Skeletal muscle tissue (tissue), 3 donors: ENCODE measurements at regions not wholly inside any gene's neighbourhood (a gene's known extent, or its start where the extent isn't known, plus 50 kb on each side); places are given as distances from the start of the nearest gene placed in this dataset.

Experiments
- H3K27ac ChIP-seq: one replicate; pipeline ENCODE4 v1.7.0; 2013; ENCODE audit warnings: mild to moderate bottlenecking, low read depth, low read length, inconsistent platforms
- H3K27me3 ChIP-seq, 3 donors: one replicate each; pipeline ENCODE4 v1.7.0; 2013; ENCODE audit warnings: low read length in 3 of 3; ENCODE audit not compliant: control insufficient read depth in 3 of 3, insufficient read depth in 3 of 3
- H3K36me3 ChIP-seq, 3 donors: one replicate each; pipeline ENCODE4 v1.7.0; 2013; ENCODE audit warnings: low read length in 3 of 3; ENCODE audit not compliant: control insufficient read depth in 3 of 3, insufficient read depth in 3 of 3
- H3K4me1 ChIP-seq, 3 donors: one replicate each; pipeline ENCODE4 v1.7.0; 2013; ENCODE audit warnings: low read length in 3 of 3, mild to moderate bottlenecking in 3 of 3; ENCODE audit not compliant: control insufficient read depth in 3 of 3, insufficient read depth in 3 of 3
- H3K4me3 ChIP-seq, 3 donors: one replicate each; pipeline ENCODE4 v1.7.0; 2013; ENCODE audit warnings: low read length in 3 of 3
- H3K9ac ChIP-seq, 3 donors: one replicate each; pipeline ENCODE4 v1.7.0; 2013; ENCODE audit warnings: low read length in 3 of 3, mild to moderate bottlenecking in 3 of 3, moderate library complexity in 2 of 3, low read depth in 1 of 3
- H3K9me3 ChIP-seq, 3 donors: one replicate each; pipeline ENCODE4 v1.7.0; 2013; ENCODE audit warnings: low read length in 3 of 3; ENCODE audit not compliant: control insufficient read depth in 3 of 3
- donor health status: Osteomylitis.

DNA sequence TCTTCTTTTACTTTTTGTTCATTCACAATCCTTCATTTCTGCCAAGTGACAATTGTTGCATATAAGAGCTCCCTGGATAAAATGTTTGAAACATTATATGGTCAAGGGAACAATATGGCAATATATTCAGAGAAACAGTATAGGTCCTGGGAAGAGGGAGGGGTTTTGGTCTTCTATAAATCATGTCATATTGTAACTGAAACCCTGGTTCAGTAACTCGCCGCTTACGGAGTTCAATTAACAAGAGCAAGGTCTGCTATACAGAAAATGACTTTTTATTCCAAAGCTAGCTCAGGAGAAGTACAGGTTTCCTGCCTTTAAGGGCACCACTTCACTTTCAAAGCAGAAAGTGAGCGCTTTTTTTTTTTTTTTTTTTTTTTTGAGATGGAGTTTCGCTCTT is 522.1 kb upstream of the TGFBR2 start:
- Histone ChIP-seq H3K9ac (no peak overlapping the region), H3K4me1 (peaks cover 0 to 3% (median 0%) of the 10 kb centered on the region in 3 donors), H3K9me3 (no peaks in the 10 kb centered on the region), H3K4me3 (no peak overlapping the region), H3K36me3 (no peaks in the 10 kb centered on the region), H3K27me3 (no peaks in the 10 kb centered on the region), H3K27ac (no peak overlapping the region)

DNA sequence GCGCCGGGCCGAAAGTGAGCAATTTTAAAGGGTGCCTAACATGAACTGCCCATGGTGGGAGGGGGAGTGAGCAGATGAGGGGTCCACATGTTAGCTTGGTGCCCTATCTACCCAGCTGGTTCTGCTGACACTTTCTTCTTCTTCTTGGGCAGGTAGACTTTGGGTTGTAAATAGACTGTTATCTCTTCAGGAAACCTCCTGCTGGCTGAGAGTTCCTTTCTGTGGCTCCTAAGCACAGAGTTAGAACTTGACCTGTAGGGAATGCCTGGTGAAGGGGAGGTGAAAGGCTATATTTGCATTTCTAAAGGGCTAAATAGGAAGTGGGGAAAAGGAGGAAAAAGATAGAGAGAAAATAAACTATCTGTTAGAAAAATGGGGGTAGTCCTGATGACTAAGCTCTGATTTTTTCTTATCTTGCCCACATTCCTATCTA is 521.4 kb upstream of the TGFBR2 start:
- Histone ChIP-seq H3K9me3 (no peaks in the 10 kb centered on the region), H3K4me1 (peaks cover 0 to 3% (median 0%) of the 10 kb centered on the region in 3 donors), H3K36me3 (no peaks in the 10 kb centered on the region), H3K27me3 (no peaks in the 10 kb centered on the region), H3K4me3 (no peak overlapping the region), H3K9ac (no peak overlapping the region), H3K27ac (no peak overlapping the region)

DNA sequence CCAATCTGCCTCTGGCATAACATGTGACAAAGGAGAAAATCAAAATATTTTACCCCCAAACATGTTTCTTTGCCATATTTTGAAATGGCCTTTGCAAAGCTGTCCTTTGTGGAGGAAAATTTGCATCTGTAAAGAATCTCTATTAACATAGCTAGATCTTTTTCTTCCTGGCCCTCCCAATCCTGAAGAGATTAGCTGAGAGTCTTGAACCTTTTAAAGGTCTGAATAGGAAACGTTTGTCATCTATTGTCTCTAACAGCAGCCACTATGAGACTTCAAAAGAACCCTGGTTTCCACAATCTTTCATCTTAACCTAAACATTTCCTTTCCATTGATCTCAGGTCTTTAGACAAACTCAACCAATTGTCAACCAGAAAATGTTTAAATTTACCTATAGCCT is 520.9 kb upstream of the TGFBR2 start:
- Histone ChIP-seq H3K9ac (no peak overlapping the region), H3K4me1 (peaks cover 0 to 3% (median 0%) of the 10 kb centered on the region in 3 donors), H3K27ac (no peak overlapping the region), H3K9me3 (no peaks in the 10 kb centered on the region), H3K36me3 (no peaks in the 10 kb centered on the region), H3K4me3 (no peak overlapping the region), H3K27me3 (no peaks in the 10 kb centered on the region)

DNA sequence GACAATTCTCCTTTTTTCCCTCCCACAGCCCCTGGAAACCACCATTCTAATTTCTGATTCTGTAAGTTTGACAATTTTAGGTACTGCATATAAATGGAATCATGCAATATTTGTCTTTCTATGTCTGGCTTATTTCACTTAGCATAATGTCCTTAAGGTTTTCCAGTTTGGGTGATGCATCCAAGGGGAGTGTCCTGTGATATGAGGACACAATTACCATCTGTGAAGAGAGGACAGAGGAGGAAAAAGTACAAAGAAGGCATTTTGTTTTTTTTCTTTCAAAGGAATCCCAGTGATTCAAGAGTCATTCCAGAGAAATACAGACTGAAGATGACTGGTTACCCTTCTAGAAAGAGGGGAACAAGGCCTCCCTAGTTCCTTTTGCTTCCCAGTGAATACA is 514.7 kb upstream of the TGFBR2 start:
- Histone ChIP-seq H3K36me3 (no peaks in the 10 kb centered on the region), H3K4me1 (no peaks in the 10 kb centered on the region), H3K27ac (no peak overlapping the region), H3K9me3 (peaks cover 0 to 2% (median 0%) of the 10 kb centered on the region in 3 donors), H3K27me3 (no peaks in the 10 kb centered on the region), H3K4me3 (no peak overlapping the region), H3K9ac (no peak overlapping the region)

DNA sequence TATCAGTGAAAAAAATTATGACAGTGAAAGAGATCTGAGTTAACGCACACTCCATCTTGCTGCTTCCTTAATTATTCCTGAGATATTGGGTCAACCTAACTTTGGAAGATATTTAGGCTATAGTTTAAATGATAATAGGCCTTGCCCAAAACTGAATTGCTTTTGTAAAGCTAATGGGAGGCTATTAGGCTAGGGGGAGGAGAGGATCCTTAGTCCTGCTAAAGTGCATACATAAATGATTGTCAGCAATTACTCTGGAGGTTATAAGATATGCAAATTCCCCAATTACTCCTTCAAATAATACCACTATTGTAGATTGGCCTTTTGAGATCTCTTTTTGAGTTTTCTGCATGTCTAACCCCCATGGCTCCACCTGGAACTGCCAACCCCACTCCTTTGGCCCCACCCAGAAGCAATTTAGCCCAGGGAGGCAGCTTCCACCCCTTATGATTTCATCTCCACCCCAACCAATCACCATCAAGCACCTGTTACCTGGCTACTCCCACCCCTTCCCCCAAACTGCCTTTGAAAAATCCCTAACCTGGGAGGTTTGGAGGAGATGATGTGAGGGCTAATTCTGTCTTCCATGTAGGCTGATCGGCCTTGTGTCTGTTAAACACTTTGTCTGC is 509.3 kb upstream of the TGFBR2 start:
- Histone ChIP-seq H3K9ac (no peak overlapping the region), H3K4me1 (no peaks in the 10 kb centered on the region), H3K27ac (no peak overlapping the region), H3K27me3 (no peaks in the 10 kb centered on the region), H3K9me3 (peaks cover 0 to 2% (median 0%) of the 10 kb centered on the region in 3 donors), H3K36me3 (no peaks in the 10 kb centered on the region), H3K4me3 (no peak overlapping the region)

DNA sequence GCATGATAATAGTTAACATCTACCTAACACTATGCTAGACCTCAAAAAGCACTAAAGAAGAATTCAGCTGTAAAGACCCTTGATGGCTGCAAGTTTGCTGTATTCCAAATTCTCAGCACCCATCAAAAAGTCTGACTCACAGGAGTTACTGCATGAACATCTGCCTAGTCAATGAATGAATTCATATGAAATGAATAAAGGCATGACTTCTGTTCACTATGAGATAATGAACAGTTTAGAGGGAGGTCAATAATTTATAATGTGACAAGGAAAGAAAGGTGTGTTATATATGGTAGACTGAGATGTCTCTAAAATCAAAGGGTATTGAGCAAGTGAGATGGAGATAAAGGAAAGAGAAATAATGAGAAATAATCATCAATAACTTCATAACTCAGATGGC is 508.2 kb upstream of the TGFBR2 start:
- no peak overlapping the region for H3K27ac ChIP-seq
- no peaks in the 10 kb centered on the region for H3K36me3 ChIP-seq
- no peak overlapping the region for H3K9ac ChIP-seq
- H3K4me1 ChIP-seq = no peaks in the 10 kb centered on the region
- H3K27me3 ChIP-seq = no peaks in the 10 kb centered on the region
- no peak overlapping the region for H3K4me3 ChIP-seq
- H3K9me3 ChIP-seq = peaks cover 0 to 2% (median 0%) of the 10 kb centered on the region in 3 donors

DNA sequence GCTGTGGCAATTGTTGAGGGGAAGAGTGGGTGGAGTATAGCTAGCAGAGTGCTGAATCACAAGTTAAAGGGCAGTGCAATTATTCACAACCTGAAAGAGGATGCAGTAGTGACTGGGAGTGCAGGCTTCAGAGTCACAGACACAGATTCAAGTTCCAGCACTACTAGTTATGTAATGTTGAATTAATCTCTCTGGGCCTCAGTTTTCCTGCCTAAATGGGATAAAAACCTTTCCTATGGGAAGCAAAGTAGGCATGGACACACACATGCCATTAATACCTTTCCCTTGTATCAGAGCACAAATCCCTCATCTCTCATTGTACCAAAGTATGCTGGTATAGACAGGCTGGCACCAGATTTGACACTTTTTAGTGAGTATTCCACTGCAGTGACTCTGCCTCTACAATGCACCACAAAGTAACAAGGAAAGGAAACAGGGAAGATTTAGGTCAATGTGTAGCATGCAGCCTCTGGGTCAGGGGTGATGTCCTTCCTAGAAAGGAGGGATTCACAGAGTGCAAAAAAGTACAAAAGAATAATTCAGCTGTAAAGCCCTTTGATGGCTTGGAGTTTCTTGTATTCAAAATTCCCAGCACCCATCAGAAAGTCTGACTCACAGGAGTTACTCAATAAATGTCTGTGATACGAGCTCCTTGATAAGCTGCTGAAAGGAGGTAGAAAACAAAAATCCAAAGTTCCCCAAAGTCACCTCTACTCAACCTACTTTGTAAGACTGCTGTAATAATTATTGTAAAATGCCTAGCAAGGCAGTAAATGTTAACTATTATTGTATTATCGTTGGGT is 507.5 kb upstream of the TGFBR2 start:
- no peak overlapping the region for H3K4me3 ChIP-seq
- H3K4me1 ChIP-seq = no peaks in the 10 kb centered on the region
- H3K9me3 ChIP-seq = peaks cover 0 to 2% (median 0%) of the 10 kb centered on the region in 3 donors
- H3K9ac ChIP-seq = no peak overlapping the region
- H3K27ac ChIP-seq = no peak overlapping the region
- H3K27me3 ChIP-seq = no peaks in the 10 kb centered on the region
- no peaks in the 10 kb centered on the region for H3K36me3 ChIP-seq

DNA sequence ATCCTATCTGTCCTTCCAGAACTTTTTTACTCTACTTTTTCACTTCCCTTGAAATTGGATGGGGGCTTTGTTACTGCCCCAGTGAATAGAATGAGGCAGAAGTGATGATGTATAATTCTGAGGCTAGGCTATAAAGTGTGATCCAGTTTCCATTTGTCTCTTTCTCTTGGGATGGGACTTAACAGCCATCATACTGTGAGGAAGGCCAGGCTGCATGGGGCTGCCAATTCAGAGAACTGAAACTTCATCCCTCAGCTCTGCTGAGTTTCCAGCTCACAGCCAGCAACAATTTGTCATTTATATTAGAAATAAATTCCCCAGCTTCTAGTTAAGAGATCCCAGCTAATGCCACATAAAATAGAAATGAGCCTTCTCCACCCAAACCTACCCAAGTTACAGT is 504.0 kb upstream of the TGFBR2 start:
- Histone ChIP-seq H3K4me1 (no peaks in the 10 kb centered on the region), H3K27ac (no peak overlapping the region), H3K9me3 (no peaks in the 10 kb centered on the region), H3K27me3 (no peaks in the 10 kb centered on the region), H3K4me3 (no peak overlapping the region), H3K36me3 (no peaks in the 10 kb centered on the region), H3K9ac (no peak overlapping the region)

DNA sequence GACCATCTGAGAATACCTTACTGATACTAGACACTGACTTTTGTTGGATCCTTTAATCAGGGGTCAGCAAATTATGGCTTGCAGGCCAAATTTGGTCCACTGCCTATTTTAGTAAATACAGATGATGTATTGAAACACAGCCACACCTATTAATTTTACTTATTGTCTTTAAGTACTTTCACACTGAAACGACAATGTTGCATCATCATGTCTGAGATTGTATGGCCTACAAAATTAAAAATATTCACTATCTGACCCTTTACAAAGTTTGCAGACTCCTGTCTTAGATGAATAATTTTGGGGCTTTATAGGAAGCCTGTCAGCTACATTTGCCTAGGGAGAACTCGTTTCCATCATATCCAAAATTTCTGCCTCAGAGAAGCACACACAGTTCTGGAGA is 503.2 kb upstream of the TGFBR2 start:
- Histone ChIP-seq H3K36me3 (no peaks in the 10 kb centered on the region), H3K9me3 (no peaks in the 10 kb centered on the region), H3K27ac (no peak overlapping the region), H3K27me3 (no peaks in the 10 kb centered on the region), H3K9ac (no peak overlapping the region), H3K4me1 (no peaks in the 10 kb centered on the region), H3K4me3 (no peak overlapping the region)

DNA sequence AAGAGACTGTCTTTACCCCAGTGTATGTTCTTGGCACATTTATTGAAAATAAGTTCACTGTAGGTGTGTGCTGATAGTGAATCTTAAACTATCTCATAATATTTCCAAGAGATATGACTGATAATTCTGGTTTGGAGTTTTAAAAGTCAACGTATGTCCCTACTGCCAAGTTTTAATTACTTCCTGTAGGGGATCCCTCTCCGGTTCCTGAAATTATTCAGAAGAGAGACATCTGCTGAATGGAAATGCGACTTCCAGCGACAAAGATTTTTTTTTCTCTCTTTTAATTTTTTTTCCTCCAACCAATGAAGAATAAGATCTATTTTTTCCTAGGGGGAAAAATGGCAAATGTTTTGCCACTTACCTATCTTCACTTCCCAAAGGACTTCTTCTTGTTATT is 498.9 kb upstream of the TGFBR2 start:
- Histone ChIP-seq H3K36me3 (no peaks in the 10 kb centered on the region), H3K27ac (no peak overlapping the region), H3K4me3 (no peak overlapping the region), H3K4me1 (no peaks in the 10 kb centered on the region), H3K27me3 (no peaks in the 10 kb centered on the region), H3K9me3 (no peaks in the 10 kb centered on the region), H3K9ac (no peak overlapping the region)
